ENCODE measurements at regions not wholly inside any gene's neighbourhood (a gene's known extent, or its start where the extent isn't known, plus 50 kb on each side); places are given as distances from the start of the nearest gene placed in this dataset.
"Not testable (repeated sequence)": the region's sequence is repeated elsewhere in the genome, so short reads cannot be mapped to it uniquely, and the experiment has no call there.

DNA sequence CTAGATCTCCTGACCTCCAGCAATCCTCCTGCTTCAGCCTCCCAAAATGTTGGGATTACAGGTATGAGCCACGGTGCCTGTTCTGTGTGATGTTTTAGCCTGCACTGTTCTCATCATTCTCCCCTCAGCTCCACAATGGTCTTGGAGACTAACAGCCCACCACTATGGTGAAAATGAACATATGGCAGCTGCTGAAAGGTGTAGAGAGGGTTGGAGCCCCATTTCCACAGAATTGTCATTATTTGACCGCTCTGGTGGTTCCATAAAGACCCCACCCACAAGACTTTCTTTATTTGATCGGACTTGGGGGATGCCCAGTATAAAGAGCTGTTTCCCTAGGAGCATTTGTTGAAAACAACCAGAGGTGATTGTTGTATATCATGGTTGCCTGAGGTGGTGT is 67.9 kb upstream of the SEPTIN5 start:
- no peak overlapping the region for H3K4me3 ChIP-seq
- H3K27ac ChIP-seq: no peak overlapping the region
- peaks cover 15% of the 10 kb centered on the region for H3K9me3 ChIP-seq (replicated peaks)
- DNase-seq (ENCODE audit: low read depth in 1 of 2, low spot score in 2 of 2): no peak
- H3K36me3 ChIP-seq: no peaks in the 10 kb centered on the region
- no peaks in the 10 kb centered on the region; the same call in 1 of the 2 replicates for H3K27me3 ChIP-seq (replicated peaks)
- no peaks in the 10 kb centered on the region for H3K4me1 ChIP-seq (replicated peaks)

DNA sequence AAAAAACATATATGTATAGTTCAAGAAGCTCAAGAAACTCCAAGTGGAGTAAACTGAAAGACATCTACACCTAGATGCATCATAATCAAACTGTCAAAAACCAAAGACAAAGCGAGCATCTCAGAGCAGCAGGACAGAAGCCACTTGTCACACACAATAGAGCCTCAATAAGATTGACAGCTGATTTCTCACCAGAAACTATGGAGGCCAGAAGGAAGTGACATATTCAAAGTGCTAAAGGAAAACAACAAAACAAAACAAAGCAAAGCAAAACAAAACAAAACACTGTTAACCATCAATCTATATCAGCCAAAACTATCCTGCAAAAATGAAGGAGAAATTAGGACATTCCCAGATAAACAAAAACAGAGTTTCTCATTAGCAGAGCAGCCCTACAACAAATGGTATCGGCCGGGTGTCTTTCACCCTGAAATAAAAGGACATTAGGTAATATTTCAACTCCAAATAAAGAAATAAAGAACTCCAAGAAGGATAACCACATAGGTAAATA is 65.8 kb upstream of the SEPTIN5 start:
- DNase-seq (ENCODE audit: low read depth in 1 of 2, low spot score in 2 of 2): no peak

DNA sequence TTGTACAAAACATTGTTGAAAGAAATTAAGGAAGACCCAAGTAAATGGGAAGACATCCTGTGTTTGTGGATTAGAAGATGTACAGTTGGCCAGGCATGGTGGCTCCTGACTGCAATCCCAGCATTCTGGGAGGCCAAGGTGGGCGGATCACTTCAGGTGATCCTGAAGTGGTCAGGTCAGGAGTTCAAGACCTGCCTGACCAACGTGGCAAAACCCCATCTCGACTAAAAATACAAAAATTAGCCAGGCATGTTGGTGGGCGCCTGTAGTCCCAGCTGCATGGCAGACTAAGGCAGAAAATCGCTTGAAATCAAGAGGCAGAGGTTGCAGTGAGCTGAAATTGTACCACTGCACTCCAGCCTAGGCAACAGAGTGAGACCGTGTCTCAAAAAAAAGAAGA is 62.0 kb upstream of the SEPTIN5 start:
- no peak for DNase-seq (ENCODE audit: low read depth in 1 of 2, low spot score in 2 of 2)
- Histone ChIP-seq H3K4me1 (replicated peaks) (no peaks in the 10 kb centered on the region), H3K9me3 (replicated peaks) (peaks cover 15% of the 10 kb centered on the region), H3K36me3 (no peaks in the 10 kb centered on the region), H3K27me3 (replicated peaks) (no peaks in the 10 kb centered on the region; the same call in 1 of the 2 replicates), H3K27ac (no peak overlapping the region), H3K4me3 (no peak overlapping the region)

More for the DNA sequence above, 65.8 kb upstream of the SEPTIN5 start:
- peaks cover 15% of the 10 kb centered on the region for H3K9me3 ChIP-seq (replicated peaks)
- H3K27ac ChIP-seq: no peak overlapping the region
- H3K36me3 ChIP-seq: no peaks in the 10 kb centered on the region
- no peak overlapping the region for H3K4me3 ChIP-seq
- H3K27me3 ChIP-seq (replicated peaks): no peaks in the 10 kb centered on the region; the same call in 1 of the 2 replicates
- no peaks in the 10 kb centered on the region for H3K4me1 ChIP-seq (replicated peaks)

DNA sequence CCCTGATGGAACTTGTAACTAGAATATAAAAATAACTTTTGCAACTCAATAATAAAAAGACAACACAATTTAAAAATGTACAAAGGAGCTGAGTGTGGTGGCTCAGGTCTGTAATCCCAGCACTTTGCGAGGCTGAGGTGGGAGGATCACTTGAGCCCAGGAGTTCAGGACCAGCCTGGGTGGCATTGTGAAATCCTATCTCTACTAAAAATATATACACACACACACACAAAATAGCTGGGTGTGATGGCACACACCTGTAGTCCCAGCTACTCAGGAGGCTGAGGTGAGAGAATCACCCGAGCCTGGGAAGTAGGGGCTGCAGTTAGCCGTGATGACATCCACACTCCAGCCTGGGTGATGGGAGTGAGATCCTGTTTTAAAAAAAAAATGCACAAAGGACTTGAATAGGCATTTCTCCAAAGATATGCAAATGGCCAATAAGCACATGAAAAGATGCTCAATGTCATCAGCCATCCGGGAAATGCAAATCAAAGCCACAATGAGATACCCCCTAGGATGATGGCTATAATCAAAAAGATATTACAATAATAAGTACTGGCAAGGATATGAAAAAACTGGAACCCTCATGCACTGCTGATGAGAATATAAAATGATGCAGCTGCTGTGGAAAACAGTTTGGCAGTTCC is 59.8 kb upstream of the SEPTIN5 start:
- no peaks in the 10 kb centered on the region for H3K36me3 ChIP-seq
- no peak overlapping the region for H3K4me3 ChIP-seq
- DNase-seq (ENCODE audit: low read depth in 1 of 2, low spot score in 2 of 2): no peak
- H3K9me3 ChIP-seq (replicated peaks): no peaks in the 10 kb centered on the region; the same call in 1 of the 2 replicates
- H3K27me3 ChIP-seq (replicated peaks): no peaks in the 10 kb centered on the region; the same call in 1 of the 2 replicates
- H3K27ac ChIP-seq: no peak overlapping the region
- H3K4me1 ChIP-seq (replicated peaks): no peaks in the 10 kb centered on the region

DNA sequence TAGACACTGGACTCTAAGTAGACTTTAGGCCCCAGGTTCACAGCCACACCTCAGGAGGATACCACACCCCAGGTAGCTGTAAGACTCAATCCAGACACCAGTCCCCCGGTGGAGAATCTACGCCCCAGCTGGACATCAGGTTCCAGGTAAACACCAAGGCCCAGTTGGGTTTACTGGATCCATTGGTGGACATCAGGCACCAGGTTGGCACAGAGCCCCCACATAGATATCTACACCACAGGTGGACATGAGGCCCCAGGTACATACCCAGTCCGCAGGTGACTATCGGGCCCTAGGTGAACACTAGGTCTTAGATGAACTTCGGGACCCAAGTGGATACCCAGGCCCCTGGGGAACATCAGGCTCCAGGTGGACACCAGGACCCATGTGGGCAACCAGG is 58.9 kb upstream of the SEPTIN5 start:
- H3K4me3 ChIP-seq: no peak overlapping the region
- H3K36me3 ChIP-seq: no peaks in the 10 kb centered on the region
- no peak for DNase-seq (ENCODE audit: low read depth in 1 of 2, low spot score in 2 of 2)
- H3K27ac ChIP-seq: no peak overlapping the region
- no peaks in the 10 kb centered on the region for H3K4me1 ChIP-seq (replicated peaks)
- H3K9me3 ChIP-seq (replicated peaks): no peaks in the 10 kb centered on the region; the same call in 1 of the 2 replicates
- H3K27me3 ChIP-seq (replicated peaks): no peaks in the 10 kb centered on the region; the same call in 1 of the 2 replicates

DNA sequence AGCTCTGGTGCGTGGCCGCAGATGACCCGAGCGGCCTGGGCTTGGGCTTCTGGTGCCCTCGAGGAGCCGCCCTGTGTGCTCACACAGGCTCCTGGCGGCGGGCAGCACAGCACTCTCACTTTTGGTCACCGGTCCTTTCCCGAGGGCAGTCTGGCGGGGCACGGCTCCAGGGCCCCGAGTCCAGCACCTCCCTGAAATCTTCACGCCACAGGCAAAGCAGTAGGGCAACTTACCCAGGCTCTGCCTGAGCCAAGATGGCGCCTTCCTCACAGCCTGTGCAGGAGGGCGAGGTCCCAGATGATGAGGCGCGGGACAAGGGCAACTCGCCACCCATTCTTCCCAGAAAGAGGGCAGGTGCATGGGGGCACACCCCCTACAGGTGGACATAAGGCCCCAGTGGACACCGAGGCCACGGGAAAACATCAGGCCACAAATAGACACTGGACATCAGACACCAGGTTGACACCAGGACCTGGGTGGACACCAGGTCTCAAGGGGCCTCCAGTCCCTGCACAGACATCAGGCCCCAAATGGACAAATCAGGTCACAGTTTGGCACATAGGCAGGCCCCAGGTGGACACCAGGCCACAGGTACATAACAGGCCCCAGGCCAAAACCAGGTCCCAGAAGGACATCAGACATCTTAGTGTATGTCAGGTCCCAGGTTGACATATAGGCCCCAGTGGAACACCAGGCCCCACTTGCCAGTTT is 57.6 kb upstream of the SEPTIN5 start:
- no peaks in the 10 kb centered on the region for H3K4me1 ChIP-seq (replicated peaks)
- no peaks in the 10 kb centered on the region for H3K27me3 ChIP-seq (replicated peaks)
- H3K9me3 ChIP-seq (replicated peaks): no peaks in the 10 kb centered on the region
- DNase-seq (ENCODE audit: low read depth in 1 of 2, low spot score in 2 of 2): no peak
- no peak overlapping the region for H3K27ac ChIP-seq
- H3K4me3 ChIP-seq: no peak overlapping the region
- H3K36me3 ChIP-seq: no peaks in the 10 kb centered on the region

DNA sequence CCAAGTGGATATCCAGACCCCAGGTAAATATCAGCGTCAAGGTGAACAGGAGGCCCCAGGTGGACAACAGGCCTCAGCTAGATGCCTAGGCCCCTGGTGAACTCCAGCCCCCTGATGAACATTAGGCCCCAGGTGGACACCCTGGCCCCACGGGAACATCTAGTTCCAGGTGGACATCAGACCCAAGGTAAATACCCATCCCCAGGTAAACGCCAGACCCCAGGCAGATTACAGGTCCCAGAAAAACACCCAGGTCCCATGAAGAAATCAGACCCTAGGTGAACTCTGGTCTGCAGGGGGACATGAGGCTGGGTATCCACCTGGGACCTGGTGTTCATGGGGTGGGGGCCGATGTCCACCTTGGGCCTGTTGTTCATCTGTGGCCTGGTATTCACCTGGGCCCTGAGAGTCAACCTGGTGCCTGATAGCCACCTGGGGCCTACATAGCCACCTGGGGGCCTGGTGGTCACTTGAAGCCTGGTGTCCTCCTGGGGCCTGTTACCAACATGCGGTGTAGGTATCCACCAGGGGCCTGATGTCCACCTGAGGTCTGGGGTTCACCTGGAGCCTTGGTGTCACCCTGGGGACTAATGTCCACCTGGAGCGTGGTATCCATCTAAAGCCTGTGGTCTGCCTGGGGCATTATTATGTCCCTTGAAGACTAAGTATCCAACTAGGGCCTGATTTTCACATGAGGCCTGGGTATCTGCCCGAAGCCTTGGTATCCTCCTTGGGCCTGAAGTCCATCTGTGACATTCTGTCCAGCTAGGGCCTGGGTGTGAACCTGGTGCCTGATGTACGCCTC is 56.8 kb upstream of the SEPTIN5 start:
- no peak for DNase-seq (ENCODE audit: low read depth in 1 of 2, low spot score in 2 of 2)
- no peaks in the 10 kb centered on the region for H3K4me1 ChIP-seq (replicated peaks)
- no peaks in the 10 kb centered on the region for H3K36me3 ChIP-seq
- no peaks in the 10 kb centered on the region for H3K9me3 ChIP-seq (replicated peaks)
- H3K4me3 ChIP-seq: no peak overlapping the region
- no peaks in the 10 kb centered on the region for H3K27me3 ChIP-seq (replicated peaks)
- H3K27ac ChIP-seq: no peak overlapping the region

DNA sequence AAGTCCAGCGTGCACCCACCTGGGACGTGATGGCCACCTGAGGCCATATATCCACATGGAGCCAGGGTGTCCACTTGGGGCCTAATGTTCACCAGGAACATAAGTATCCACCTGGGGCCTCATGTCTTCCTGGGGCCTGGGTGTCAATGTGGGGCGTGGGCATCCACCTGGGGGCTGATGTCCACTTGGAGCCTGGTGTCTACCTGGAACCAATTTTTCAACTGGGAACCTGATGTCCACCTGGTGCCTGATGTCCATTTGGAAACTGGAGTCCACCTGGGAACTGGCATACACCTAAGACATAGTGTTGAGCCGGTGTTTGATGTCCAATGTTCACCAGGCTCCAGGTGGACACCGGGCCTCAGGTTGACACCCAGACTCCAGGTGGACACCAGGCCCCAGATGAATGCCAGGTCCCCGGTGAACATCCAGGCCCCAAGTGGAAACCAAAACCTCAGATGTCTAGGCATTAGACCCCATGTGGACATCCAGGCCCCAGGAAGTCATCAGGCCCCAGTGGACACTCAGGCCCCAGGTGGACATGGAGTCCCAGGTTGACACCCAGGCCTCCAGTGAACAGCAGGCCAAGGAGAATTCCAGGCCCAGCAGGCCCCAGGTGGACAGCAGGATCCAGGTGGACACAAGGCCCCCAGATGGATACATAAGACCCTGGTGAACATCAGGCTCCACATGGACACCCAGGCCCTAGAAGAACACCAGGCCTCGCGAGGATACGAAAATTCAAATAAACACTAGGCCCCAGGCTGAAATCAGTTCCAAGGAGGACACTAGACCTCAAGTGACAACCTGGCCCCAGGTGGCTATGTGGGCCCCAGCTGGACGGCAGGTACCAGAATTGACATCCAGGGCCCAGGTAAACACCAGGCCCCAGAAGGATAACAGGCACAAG is 56.0 kb upstream of the SEPTIN5 start:
- Histone ChIP-seq H3K27ac (no peak overlapping the region), H3K4me1 (replicated peaks) (no peaks in the 10 kb centered on the region), H3K4me3 (no peak overlapping the region), H3K27me3 (replicated peaks) (no peaks in the 10 kb centered on the region), H3K9me3 (replicated peaks) (no peaks in the 10 kb centered on the region), H3K36me3 (no peaks in the 10 kb centered on the region)
- no peak for DNase-seq (ENCODE audit: low read depth in 1 of 2, low spot score in 2 of 2)

DNA sequence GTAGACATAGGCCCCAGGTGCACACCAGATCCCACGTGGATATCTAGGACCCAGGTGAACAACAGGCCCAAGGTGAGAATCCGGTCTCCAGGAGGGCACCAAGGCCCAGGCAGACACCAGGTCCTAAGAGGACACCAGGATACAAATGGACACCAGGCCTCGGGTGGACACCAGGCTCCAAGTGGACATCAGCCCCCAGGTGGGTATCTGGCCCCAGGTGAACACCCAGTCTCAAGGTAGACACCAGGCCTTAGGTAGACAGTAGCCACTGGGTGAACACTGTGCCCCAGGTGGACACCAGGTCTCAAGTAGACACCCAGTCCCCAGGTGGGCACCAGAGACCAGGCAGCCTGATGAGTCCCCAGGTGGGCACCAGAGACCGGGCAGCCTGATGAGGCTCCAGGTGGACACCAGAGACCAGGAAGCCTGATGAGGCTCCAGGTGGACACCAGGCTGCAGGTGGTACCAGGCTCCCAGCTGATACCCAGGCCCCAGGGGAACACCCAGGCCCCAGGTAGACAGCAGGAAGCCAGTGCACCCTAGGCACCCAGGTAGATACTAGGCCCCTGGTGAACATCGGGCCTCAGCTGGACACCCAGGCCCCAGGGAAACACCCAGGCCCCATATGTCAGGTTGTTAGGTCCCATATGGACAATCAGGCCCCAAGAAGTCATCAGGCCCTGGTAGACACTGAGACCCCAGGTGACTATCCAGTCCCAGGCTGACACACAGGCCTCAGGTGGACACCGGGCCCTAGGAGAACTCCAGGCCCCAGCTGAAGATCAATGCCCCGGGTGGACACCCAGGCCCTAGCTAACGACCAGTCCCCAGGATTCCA is 55.1 kb upstream of the SEPTIN5 start:
- DNase-seq (ENCODE audit: low read depth in 1 of 2, low spot score in 2 of 2): no peak
- H3K27ac ChIP-seq: no peak overlapping the region
- no peaks in the 10 kb centered on the region for H3K27me3 ChIP-seq (replicated peaks)
- H3K4me3 ChIP-seq: no peak overlapping the region
- no peaks in the 10 kb centered on the region for H3K9me3 ChIP-seq (replicated peaks)
- H3K36me3 ChIP-seq: no peaks in the 10 kb centered on the region
- H3K4me1 ChIP-seq (replicated peaks): peaks cover 5% of the 10 kb centered on the region; the same call in 1 of the 2 replicates

DNA sequence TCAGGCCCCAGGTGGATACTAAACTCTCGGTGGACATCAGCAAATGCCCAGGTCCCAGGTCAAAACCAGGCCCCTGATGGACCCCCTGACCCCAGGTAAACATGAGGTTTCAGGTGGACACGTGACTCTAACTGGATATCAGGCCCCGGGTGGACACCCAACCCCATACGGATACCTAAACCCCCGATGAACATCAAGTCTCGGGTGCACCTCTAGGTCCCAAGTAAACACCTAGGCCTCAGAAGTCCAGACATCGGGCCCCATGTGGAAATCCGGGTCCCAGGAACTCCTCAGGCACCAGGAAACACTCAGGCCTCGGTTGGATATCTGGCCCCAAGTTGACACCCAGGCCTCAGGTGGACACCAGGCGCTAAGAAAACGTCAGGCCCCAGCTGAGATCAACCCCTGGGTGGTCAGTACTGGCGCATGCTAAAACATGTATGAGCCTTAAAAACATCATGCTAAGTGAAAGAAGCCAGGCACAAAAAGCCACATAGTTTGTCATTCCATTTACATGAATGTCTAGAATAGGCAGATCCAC is 54.4 kb upstream of the SEPTIN5 start:
- no peaks in the 10 kb centered on the region for H3K36me3 ChIP-seq
- no peak for DNase-seq (ENCODE audit: low read depth in 1 of 2, low spot score in 2 of 2)
- peaks cover 12% of the 10 kb centered on the region for H3K4me1 ChIP-seq (replicated peaks)
- H3K27ac ChIP-seq: no peak overlapping the region
- H3K27me3 ChIP-seq (replicated peaks): no peaks in the 10 kb centered on the region
- no peaks in the 10 kb centered on the region for H3K9me3 ChIP-seq (replicated peaks)
- no peak overlapping the region for H3K4me3 ChIP-seq

DNA sequence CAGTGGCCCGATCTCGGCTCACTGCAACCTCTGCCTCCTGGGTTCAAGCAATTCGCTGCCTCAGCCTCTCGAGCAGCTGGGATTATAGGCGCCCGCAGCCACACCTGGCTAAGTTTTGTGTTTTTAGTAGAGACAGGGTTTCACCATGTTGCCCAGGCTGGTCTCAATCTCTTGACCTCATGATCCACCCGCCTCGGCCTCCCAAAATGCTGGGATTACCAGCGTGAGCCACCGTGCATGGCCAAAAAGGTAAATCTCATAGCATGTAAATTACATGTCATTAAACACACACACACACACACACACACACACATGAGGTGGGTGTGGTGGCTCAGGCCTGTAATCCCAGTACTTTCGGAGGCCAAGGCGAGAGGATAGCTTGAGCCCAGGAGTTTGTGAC is 53.7 kb upstream of the SEPTIN5 start:
- not testable (repeated sequence) for H3K9me3 ChIP-seq (replicated peaks)

DNA sequence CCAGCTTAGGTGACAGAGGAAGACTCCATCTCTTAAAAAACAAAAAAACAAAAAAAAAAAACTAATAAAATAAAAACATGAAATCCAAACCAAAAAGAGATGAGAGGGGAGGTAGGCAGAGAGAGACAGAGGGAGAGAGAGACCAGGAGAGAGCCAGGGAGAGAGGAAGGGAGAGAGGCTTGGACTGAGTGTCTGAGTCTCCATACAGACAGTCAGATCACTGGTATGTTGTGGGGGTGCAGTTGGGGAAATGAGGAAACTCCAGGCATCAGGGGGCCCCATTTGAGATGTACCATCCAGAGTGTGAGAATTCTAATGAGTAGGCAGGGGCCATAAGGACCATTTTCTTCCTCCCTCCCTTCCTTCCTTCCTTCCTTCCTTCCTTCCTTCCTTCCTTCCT is 53.1 kb upstream of the SEPTIN5 start:
- H3K27ac ChIP-seq: no peak overlapping the region
- no peaks in the 10 kb centered on the region for H3K9me3 ChIP-seq (replicated peaks)
- peaks cover 20% of the 10 kb centered on the region for H3K4me1 ChIP-seq (replicated peaks)
- H3K4me3 ChIP-seq: no peak overlapping the region
- no peaks in the 10 kb centered on the region for H3K36me3 ChIP-seq
- H3K27me3 ChIP-seq (replicated peaks): no peaks in the 10 kb centered on the region
- DNase-seq (ENCODE audit: low read depth in 1 of 2, low spot score in 2 of 2): no peak

More for the DNA sequence above, 53.7 kb upstream of the SEPTIN5 start:
- not testable (repeated sequence) for H3K36me3 ChIP-seq; H3K4me3 ChIP-seq; H3K27ac ChIP-seq; H3K27me3 ChIP-seq (replicated peaks); DNase-seq (ENCODE audit: low read depth in 1 of 2, low spot score in 2 of 2)
- peaks cover 14% of the 10 kb centered on the region for H3K4me1 ChIP-seq (replicated peaks)

All from SJSA1 (cell line).